Brain pericyte (primary cell): ENCODE measurements at regions not wholly inside any gene's neighbourhood (a gene's known extent, or its start where the extent isn't known, plus 50 kb on each side); places are given as distances from the start of the nearest gene placed in this dataset.
"Not testable (repeated sequence)": the region's sequence is repeated elsewhere in the genome, so short reads cannot be mapped to it uniquely, and the experiment has no call there.

ENCODE experiments used
- DNase-seq: peaks from one replicate; pipeline ENCODE4 v3.0.0-alpha.2; 2012; ENCODE audit warnings: low read depth, low spot score

DNA sequence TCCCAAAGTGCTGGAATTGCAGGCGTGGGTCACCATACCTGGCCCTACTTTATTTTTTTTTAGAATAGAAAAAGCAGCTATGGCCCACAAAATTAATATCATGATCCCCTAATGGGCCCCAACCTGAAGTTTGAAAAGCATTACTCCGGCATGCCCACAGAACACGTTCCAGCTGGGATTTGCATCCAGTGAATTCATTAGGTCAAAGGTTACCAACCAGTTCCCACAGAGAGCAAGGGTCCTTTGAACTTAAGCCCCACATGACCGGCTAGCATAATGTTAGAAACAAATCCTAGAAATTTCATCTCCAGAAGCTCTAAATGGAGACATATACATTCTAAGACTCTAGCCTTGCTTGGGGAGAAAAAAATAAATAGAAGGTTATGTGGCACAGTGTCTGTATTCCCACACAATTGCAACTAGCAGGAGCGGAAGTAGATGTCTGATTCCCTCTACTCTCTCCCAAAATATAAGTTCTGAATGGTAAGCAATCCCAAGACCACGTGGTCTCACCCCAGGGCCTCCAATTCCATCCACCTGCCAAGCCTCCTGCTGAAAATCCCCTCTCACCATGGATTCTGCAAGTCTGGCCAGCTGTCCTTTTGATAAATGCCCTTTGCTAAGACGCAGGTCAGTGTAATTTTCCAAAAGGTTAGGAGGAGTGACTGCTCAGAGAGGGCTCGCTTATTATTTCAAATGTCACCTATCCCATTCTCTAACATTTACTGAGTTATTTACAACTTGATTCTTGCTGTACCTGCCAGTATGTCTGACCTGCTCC, 395.8 kb downstream of the NPIPA8 start:
- no peak for DNase-seq

DNA sequence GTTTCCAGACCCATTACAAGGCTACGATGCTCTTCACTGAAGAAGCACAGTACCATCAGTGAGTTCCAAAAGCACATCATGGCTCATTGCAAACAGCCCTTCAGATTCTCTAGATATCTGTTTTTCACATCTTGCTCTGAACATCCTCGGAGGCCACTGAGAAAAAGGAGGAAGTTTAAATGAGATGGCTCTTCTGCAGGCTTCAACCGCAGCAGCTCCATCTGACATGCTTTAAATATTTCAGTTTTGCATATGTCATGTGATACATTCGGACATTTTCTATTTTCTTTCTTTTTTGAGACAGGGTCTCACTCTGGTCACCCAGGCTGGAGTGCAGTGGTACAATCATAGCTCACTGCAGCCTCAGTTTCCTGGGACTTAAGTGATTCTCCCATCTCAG, 396.8 kb downstream of the NPIPA8 start:
- DNase-seq: no peak

DNA sequence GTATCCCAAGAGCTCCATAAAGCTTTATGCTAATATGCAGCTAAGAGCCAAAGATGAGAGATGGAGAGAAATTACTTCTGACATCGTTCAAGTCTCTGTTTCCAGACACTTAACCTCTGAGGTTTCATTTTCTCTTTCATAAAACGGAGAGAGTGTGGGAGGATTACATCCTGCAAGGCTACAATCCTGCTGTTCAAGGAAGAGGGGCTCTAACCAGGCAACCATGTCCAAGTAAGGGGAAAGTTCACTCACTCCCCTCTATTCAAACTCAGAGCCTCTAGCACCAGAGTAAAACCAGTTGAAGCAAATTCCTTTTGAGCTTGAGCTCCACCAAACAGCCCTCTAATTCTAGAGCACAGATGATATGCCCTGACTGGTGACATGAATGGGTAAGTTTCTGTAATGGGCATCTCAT, 397.4 kb downstream of the NPIPA8 start:
- DNase-seq: no peak

DNA sequence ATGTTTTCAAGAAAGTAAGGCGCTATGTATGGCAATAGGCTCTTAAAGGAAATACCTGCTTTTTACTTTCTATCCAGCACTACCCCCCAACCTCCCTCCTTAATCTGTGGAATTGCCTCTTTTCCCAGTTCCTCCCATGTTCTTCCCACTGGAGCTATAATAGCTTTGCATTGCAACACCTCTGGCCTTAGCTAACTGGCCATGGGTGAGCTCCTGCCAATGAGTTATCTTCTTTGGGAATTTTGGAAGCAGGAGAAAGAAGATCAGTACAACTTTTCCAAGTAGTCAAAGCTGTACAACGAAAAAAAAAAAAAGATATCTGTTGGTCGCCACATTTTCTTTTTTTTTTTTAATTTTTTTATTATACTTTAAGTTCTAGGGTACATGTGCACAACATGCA, 398.0 kb downstream of the NPIPA8 start:
- DNase-seq: no peak

DNA sequence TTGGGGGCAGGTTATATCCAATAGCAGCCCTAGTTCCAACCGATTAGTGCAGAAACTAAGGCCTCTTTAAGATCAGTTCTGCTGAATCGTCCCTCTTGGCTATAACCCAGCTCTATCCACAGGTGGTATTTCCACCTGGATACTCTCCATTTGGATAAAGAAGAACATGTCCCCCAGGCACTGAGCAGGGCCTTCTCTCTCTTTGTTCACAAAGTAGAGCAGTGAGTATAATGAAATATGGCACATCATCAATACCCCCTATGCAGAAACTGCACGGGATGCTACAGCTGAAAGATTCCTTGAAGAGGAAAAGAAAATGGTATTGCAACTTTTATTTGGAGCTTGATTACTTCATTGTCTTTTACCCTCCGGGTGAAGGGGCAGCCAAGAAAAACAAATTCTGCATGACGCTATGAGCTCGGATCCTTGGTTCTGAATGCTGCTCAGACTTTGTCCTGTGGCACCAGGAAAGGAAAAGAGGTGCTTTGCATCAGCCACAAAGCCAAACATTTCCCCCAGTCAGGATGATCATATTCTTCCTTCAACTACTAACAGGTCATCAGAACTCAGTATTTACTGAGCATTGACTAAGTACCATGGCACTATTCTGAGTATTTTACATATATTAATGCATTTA, 399.7 kb downstream of the NPIPA8 start:
- DNase-seq: no peak

DNA sequence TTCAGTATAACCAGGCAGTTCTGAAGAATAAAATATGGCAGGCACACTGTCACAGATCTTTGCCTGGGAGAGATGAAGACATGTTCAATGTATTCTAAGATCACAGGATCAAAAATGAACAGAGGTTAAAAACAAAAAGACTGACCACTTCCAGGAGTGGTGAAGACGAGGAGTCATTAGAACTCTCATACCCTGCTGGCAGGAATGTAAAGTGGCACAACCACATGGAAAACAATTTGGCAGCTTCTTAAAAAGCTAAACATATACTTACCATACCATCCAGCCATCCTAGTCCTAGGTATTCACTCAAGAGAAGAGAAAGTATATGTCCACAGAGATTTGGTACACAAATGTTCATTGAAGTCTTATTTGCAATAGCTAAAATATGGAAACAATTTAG, 406.3 kb downstream of the NPIPA8 start:
- no peak for DNase-seq

DNA sequence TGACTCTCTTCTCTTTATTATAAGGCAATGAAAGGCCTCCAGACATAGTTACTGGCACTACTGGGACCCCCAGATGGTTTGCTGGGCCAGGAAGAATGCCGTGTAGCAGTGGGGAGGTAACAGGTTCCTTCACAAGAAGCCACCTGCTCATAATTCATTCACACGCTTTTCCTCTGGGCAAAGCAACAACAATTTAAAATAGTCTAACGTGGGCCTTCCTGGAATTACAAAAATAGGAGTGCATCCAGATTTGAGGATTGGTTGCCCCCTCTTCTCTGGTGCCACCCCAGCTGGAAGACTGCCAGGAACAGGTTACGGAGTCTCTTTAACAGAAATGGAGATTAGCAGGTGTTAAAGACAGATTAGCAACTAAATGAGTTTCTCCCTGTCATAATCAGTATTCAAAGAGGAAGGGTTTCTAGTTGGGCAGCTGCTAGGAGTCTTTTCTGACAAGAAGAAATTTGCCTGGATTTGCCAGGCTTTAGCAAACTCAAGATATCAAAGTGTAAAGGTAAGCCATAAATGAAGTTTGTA, 409.6 kb downstream of the NPIPA8 start:
- no peak for DNase-seq

DNA sequence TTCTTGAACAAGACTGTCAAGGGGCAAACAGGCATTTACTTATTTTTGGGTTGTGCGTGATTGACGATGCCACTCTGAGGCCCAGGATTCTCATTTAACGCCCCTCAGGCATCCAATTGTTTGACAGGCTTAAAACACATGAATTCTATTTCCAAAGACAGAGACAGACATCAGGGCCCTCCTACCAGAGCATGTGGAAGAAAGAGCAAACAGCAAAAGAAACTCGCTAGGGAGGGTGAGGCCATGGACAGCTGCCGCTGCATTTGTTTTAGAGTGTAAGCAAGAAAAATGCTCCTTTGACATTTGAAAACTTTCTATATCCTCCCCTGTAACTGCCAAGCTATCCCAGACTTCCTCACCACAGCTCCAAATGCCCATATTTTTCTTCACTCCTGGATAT, 410.1 kb downstream of the NPIPA8 start:
- no peak for DNase-seq

DNA sequence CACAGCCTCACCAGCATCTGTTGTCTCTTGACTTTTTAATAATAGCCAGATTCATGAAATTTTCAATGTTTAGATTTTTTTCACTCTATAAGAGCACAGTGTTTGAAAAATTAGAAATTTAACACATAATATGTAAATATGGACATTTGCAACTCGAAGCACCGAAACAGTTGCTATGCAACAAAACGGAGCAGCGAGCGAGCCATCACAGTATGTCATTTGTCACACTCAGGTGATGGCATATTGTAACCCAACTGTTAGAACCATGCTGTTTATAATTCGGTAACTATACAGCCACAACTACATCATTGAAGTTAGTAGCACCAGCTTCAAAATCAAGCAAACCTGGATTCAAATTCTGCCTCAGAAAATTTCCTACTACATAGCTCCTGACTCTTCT, 410.8 kb downstream of the NPIPA8 start:
- no peak for DNase-seq

DNA sequence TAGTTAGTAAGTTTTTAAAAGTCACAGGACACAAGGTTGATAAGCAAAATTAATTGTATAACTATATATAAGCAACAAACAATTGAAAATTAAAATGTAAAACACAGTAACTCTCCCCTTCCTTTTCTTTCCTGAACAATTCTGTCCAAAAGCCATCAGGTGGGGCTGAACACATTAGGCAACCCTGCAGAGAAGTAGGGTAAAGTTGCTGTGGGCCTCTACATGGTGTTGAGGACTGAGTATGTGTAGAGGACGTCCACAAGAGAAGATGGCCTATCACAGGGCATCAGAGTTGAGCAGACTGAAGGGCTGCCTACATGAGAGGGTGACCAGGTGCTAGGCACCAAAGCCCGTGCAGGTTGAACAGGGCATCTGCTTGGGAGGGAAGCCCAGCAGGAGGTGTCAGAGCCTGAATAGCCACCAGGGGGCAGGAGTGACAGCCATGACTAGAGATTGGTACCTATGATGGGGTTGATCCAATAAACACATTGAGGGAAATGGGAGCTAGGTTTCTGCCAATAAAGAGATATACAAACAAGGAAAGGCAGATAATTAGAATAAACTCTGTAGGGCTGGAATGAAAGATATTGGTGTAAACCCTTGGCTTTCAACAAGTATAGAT, 415.1 kb downstream of the NPIPA8 start:
- DNase-seq: no peak

DNA sequence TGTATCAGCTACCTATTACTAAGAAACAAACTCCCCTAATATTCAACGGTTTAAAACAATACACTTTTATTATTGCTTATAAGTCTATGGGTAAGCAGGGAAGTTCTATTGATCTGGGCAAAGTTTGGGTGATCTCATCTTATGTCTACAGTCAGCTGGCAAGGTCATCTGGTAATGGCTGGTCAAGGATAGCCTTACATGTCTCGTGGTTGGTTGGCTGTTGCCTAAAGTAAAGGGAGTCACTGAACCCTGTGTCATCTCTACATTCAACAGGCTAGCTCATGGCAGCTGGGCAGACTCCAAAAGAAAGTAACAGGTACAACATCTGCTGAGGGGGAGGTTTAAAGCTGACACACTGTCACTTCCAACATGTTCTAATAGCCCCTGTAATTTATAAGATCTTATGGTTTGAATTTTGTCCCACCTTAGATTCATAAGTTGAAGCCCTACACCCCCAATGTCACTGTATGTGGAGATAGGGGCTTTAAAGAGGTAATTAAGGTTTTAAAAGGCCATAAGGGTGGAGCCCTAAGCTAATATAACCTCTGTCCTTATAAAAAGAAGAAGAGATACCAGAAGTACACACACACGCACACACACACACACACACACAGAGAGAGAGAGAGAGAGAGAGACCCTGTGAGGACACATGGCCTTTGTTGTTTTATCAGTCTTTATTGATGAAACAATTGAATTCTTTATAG, 419.1 kb downstream of the NPIPA8 start:
- DNase-seq: no peak

DNA sequence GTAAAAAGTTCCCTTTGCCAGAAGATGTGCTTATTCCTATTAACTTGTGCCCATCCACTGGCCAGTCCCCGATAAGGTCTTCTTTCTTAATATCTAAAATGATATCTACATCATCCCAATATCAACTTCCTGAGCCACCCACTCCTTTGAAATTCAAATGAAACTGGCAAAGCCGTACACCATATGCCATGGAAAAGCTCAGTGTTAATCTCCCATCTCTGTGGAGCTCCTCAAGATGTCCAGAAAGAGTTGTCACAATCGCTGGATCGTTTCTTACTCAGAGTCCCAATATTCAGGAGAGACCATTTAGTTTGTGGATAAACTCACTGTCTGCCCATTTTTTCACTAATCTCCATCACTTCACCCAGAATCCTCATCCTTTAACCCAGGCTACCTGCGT, 420.7 kb downstream of the NPIPA8 start:
- DNase-seq: no peak

DNA sequence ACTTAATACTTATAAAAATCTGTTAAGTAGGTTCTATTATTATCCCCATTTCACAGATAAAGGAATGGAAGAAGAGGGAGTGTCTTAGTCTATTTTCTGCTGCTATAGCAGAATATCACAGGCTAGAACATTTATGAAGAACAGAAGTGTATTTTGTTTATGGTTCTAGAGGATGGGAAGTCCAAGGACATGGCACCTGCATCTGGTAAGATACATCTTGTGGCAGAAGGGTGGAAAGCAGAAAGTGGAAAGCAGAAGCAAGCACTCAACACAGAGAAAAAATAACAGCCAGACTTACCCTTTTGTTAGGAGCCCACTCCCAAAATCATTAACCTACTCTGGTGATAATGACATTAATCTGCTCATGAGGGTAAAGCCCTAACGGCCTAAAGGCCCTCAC, 422.4 kb downstream of the NPIPA8 start:
- no peak for DNase-seq

DNA sequence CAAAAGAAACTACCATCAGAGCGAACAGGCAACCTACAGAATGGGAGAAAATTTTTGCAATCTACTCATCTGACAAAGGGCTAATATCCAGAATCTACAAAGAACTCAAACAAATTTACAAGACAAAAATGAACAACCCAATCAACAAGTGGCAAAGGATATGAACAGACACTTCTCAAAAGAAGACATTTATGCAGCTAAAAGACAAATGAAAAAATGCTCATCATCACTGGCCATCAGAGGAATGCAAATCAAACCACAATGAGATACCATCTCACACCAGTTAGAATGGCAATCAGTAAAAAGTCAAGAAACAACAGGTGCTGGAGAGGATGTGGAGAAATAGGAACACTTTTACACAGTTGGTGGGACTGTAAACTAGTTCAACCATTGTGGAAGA, 425.0 kb downstream of the NPIPA8 start:
- not testable (repeated sequence) for DNase-seq

DNA sequence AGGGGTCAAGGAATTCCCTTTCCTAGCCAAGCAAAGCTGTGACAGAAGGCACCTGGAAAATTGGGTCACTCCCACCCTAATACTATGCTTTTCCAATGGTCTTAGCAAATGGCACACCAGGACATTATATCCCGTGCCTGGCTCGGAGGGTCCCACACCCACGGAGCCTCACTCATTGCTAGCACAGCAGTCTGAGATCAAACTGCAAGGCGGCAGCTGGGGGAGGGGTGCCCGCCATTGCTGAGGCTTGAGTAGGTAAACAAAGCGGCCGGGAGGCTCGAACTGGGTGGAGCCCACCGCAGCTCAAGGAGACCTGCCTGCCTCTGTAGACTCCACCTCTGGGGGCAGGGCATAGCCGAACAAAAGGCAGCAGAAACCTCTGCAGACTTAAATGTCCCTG, 429.9 kb downstream of the NPIPA8 start:
- DNase-seq: not testable (repeated sequence)

DNA sequence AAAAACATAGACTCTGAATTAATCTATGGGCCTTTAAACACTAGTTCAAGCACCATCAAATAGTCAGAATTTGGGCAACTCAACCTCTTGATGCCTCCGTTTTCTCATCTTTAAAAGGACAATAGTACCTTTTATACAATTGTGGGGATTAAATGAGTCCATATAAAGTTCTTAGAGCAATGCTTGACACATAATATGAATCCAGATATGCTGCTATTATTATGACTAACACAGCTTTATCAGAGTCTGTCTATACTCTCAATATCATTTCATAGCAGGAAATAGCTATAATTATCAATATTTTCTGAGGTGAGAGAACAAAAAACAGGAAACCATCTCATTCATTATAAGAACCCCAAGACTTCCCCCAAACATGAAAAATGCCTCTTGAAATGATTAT, 430.5 kb upstream of the XYLT1 start:
- DNase-seq: no peak

DNA sequence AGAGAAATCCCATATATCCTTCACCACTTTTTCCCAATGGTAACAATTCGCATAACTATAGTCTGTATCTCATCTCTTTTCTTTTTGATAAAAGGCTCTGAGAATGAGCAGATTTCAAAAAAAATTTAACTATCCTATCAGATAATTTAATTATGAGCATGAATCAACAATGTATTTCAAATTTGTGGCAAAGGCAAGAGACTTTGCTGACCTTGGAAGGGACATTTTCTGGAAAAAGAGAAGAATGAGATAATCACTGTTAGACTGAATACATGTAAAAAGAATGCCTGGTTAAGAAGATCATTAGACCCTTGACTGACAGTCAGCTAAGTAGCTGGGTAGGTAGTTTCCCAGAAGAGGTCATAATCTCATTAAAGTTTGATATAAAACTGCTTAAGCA, 428.4 kb upstream of the XYLT1 start:
- DNase-seq: no peak

DNA sequence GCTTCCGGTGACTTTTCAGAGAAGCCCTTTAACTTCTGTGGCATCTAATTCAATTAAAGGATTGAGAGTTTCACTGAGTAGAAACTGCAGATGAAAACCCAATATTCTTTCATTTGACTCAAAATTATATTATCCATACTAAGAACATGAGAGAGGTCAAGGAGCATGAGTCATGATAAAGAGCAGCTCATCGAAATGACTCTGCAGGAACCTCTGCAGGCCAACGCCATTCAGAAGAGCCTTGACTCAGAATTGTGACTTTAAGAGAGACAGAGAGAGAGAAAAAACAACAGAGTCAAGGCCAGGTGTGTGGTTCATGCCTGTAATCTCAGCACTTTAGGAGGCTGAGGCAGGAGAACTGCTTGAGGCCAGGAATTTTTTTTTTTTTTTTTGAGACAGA, 417.2 kb upstream of the XYLT1 start:
- DNase-seq: no peak

DNA sequence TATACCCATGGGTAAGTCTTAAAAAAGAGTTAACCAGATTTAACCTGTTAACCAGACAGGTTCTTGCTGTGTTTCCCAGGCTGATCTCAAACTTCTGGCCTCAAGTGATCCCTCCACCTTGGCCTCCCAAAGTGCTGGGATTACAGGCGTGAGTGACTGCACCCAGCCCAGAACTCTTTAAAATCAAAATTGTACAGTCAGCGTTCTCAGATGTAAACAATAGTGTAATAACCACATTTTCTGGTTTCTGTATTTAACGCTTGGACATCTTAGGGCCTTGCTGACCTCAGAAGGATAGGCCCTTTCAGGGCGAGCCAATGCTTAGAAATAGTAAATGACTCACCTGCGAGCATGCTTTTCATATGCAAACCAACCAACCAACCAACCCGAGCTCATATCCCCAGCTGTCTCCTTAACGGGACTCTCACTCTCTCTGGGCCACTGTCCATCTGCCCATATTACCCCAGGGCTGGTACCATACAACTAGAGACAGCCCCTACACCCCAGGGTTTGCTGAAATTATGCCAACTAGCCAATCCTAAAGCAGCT, 415.0 kb upstream of the XYLT1 start:
- DNase-seq: no peak

DNA sequence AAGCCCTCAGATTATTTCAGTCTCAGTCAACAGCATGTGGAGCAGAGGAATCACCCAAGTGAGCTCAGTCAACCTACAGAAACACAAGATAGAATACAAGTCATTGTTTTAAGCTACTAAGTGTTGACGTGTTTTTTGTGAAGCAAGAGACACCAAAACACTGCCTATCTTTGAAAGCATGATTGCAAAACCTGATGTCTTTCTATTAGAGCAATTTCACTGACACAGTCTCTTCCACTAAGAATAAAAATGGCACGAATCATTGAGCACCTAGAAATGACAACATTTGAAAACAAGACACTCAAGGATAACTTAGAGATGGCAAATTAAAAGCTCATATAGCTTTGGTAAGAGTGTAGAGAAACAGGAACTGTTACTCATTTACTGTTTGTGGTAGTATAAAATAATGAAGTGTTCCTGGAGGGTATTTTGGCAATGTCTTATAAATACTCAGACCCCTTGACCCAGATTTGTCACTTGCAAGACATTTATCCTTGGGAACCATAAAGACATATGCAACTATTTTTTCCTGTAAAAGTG, 407.1 kb upstream of the XYLT1 start:
- DNase-seq: no peak

DNA sequence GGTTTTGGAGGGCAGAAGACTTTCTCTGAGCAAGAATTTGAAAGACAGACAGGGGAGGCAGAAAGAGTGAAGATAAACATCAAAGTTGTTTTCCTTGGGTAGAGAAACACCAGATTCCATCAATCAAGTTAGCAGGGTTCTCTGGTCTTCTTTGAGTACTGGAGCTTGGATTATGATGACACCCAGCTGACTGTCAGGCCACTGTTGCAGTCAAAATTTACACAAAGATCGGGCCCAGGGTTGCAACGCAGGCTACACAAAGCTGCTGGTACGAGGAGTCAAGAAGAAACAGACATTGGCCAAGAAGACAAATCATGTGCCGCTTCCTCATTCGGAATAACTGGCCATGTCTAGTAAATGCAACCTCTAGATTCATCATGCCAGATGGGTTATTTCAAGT, 396.2 kb upstream of the XYLT1 start:
- no peak for DNase-seq
